WTC11 (cell line): ENCODE measurements at regions not wholly inside any gene's neighbourhood (a gene's known extent, or its start where the extent isn't known, plus 50 kb on each side); places are given as distances from the start of the nearest gene placed in this dataset.
"Not testable (repeated sequence)": the region's sequence is repeated elsewhere in the genome, so short reads cannot be mapped to it uniquely, and the experiment has no call there.

Experiments used
- CTCF ChIP-seq: fragments of 200-600 bp; IDR thresholded peaks from 2 replicates; pipeline ENCODE4 v1.8.0; 2022; ENCODE audit warnings: antibody characterized with exemption
- ELF4 ChIP-seq: sonication (generic); formaldehyde crosslinking; IDR thresholded peaks from 2 replicates; pipeline ENCODE4 v1.8.1; 2022; ENCODE audit warnings: low read depth, mild to moderate bottlenecking, moderate library complexity, missing genetic modification reagents
- JUN ChIP-seq: sonication (generic); formaldehyde crosslinking; IDR thresholded peaks from 2 replicates; pipeline ENCODE4 v1.8.0; 2023; ENCODE audit warnings: mild to moderate bottlenecking, missing genetic modification reagents
- PREB ChIP-seq: sonication (generic); formaldehyde crosslinking; IDR thresholded peaks from 2 replicates; pipeline ENCODE4 v1.8.1; 2022; ENCODE audit warnings: mild to moderate bottlenecking, missing genetic modification reagents, moderate library complexity, borderline replicate concordance
- SP1 ChIP-seq: sonication (generic); formaldehyde crosslinking; conservative IDR thresholded peaks from 2 replicates; pipeline ENCODE4 v1.8.1; 2022; ENCODE audit warnings: missing genetic modification reagents
- ZMAT4 ChIP-seq: fragments of 250-450 bp; sonication (Bioruptor Pico); IDR thresholded peaks from 2 replicates; pipeline ENCODE4 v1.9.0; 2021; ENCODE audit warnings: mild to moderate bottlenecking

- not testable (repeated sequence) for TF ChIP-seq SP1 (CRISPR knock-in tag); ZMAT4; PREB; CTCF; ELF4 (CRISPR knock-in tag); JUN
These were observed 59.8 kb upstream of the FAM72C start for GRCh38 chr1:144031550-144031949.
